ENCODE measurements at regions not wholly inside any gene's neighbourhood (a gene's known extent, or its start where the extent isn't known, plus 50 kb on each side); places are given as distances from the start of the nearest gene placed in this dataset.

GRCh38 chr12:4197922-4198763 is 75.4 kb upstream of the CCND2 start:
- Histone ChIP-seq H3K79me2 (ENCODE audit: insufficient read depth, low read length) (no peaks in the 10 kb centered on the region), H3K36me3 (ENCODE audit: control insufficient read depth in 1 of 2, insufficient read depth in 2 of 2, low read length in 2 of 2) (no peaks in the 10 kb centered on the region), H3K9ac (ENCODE audit: low read length) (no peak overlapping the region), H3K9me3 (ENCODE audit: control insufficient read depth in 1 of 2, insufficient read depth in 1 of 2, low read depth in 1 of 2, low read length in 2 of 2) (no peaks in the 10 kb centered on the region), H3K27ac (ENCODE audit: low read depth, low read length) (no peak overlapping the region), H3K4me1 (ENCODE audit: control insufficient read depth in 1 of 2, insufficient read depth in 2 of 2, low read length in 2 of 2) (no peaks in the 10 kb centered on the region), H3K27me3 (ENCODE audit: insufficient read depth, low read length) (peaks cover 73% of the 10 kb centered on the region), H4K20me1 (ENCODE audit: insufficient read depth) (no peaks in the 10 kb centered on the region), H3K4me2 (ENCODE audit: low read length) (no peak overlapping the region), H3K4me3 (replicated peaks in 1 of 2; ENCODE audit: low read depth in 1 of 2, low read length in 2 of 2) (no peak overlapping the region), H2AFZ (ENCODE audit: low read depth, low read length, poor library complexity, severe bottlenecking) (no peak overlapping the region), H3K9me2 (ENCODE audit: insufficient read depth) (no peaks in the 10 kb centered on the region)
- ATAC-seq (no peak), DNase-seq (ENCODE audit: low read depth, low spot score) (no peak)
- TF ChIP-seq EZH2phosphoT487 (IDR thresholded peaks at IDR 0.05; ENCODE audit: borderline replicate concordance) (no peak), TCF7L2 (IDR thresholded peaks at IDR 0.05; ENCODE audit: borderline replicate concordance, extremely low read depth, insufficient read depth, insufficient read length) (no peak), RAD21 (IDR thresholded peaks at IDR 0.05; ENCODE audit: low read depth) (no peak), EGR1 (IDR thresholded peaks at IDR 0.05; ENCODE audit: low read depth) (no peak), ZBTB33 (IDR thresholded peaks at IDR 0.05; ENCODE audit: extremely low read depth, insufficient replicate concordance, low read length) (no peak), EZH2 (IDR thresholded peaks at IDR 0.05) (no peak), ELF1 (IDR thresholded peaks at IDR 0.05; ENCODE audit: borderline replicate concordance, low read depth) (no peak)
- TF ChIP-seq, protein P1, sequence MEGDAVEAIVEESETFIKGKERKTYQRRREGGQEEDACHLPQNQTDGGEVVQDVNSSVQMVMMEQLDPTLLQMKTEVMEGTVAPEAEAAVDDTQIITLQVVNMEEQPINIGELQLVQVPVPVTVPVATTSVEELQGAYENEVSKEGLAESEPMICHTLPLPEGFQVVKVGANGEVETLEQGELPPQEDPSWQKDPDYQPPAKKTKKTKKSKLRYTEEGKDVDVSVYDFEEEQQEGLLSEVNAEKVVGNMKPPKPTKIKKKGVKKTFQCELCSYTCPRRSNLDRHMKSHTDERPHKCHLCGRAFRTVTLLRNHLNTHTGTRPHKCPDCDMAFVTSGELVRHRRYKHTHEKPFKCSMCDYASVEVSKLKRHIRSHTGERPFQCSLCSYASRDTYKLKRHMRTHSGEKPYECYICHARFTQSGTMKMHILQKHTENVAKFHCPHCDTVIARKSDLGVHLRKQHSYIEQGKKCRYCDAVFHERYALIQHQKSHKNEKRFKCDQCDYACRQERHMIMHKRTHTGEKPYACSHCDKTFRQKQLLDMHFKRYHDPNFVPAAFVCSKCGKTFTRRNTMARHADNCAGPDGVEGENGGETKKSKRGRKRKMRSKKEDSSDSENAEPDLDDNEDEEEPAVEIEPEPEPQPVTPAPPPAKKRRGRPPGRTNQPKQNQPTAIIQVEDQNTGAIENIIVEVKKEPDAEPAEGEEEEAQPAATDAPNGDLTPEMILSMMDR (IDR thresholded peaks at IDR 0.05 in 2 of 3, conservative IDR thresholded peaks at IDR 0.05 in 1 of 3; ENCODE audit: borderline replicate concordance in 1 of 3, insufficient read depth in 1 of 3, low read depth in 2 of 3, low read length in 2 of 3) = no peak
- CTCF ChIA-PET = no interaction called here
- BruUV-seq (replicated peaks) = no TSS peak
- POLR2A ChIA-PET = no interaction called here
- RAD21 ChIA-PET (ENCODE audit: low non-redundant PET in 1 of 2, low total read pairs in 2 of 2, uncharacterized antibody in 2 of 2, unreplicated experiment in 2 of 2) = no interaction called here
- intact Hi-C loops (cut with micrococcal nuclease) = no loop called here

Data from HCT116 (cell line).